ENCODE measurements at regions not wholly inside any gene's neighbourhood (a gene's known extent, or its start where the extent isn't known, plus 50 kb on each side); places are given as distances from the start of the nearest gene placed in this dataset.

DNA sequence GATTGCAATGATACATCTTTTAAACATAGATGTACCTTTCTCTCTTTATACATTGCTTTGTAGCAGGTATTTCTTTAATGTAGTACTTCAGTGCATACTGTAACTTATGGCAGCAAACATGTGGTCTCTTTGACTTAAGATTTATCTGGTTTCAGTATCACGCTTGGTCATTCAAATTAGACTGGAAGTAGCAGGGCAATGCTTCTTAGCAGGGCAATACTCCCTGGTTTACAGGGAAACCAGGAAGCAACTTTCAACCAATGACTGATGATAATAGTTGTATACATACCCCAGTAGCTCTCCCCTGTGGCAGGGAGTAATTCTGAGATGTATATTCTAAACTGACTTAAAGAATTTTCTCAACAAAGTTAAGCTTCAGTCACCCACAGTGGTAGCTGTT lies 761.1 kb upstream of the CDH10 start:
- no peak overlapping the region for H3K27ac ChIP-seq (replicated peaks)
- H3K4me3 ChIP-seq (replicated peaks; ENCODE audit: insufficient read depth, low read length): no peak overlapping the region
- TF ChIP-seq, protein P1, sequence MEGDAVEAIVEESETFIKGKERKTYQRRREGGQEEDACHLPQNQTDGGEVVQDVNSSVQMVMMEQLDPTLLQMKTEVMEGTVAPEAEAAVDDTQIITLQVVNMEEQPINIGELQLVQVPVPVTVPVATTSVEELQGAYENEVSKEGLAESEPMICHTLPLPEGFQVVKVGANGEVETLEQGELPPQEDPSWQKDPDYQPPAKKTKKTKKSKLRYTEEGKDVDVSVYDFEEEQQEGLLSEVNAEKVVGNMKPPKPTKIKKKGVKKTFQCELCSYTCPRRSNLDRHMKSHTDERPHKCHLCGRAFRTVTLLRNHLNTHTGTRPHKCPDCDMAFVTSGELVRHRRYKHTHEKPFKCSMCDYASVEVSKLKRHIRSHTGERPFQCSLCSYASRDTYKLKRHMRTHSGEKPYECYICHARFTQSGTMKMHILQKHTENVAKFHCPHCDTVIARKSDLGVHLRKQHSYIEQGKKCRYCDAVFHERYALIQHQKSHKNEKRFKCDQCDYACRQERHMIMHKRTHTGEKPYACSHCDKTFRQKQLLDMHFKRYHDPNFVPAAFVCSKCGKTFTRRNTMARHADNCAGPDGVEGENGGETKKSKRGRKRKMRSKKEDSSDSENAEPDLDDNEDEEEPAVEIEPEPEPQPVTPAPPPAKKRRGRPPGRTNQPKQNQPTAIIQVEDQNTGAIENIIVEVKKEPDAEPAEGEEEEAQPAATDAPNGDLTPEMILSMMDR (IDR thresholded peaks at IDR 0.05; ENCODE audit: insufficient read depth, low read length): no peak
- TF ChIP-seq SPI1 (IDR thresholded peaks at IDR 0.05; ENCODE audit: borderline replicate concordance, low read depth) (no peak), POLR2AphosphoS5 (IDR thresholded peaks at IDR 0.05; ENCODE audit: low read depth) (no peak), GABPA (IDR thresholded peaks at IDR 0.05; ENCODE audit: low read depth) (no peak)
- TF ChIP-seq, protein P2, sequence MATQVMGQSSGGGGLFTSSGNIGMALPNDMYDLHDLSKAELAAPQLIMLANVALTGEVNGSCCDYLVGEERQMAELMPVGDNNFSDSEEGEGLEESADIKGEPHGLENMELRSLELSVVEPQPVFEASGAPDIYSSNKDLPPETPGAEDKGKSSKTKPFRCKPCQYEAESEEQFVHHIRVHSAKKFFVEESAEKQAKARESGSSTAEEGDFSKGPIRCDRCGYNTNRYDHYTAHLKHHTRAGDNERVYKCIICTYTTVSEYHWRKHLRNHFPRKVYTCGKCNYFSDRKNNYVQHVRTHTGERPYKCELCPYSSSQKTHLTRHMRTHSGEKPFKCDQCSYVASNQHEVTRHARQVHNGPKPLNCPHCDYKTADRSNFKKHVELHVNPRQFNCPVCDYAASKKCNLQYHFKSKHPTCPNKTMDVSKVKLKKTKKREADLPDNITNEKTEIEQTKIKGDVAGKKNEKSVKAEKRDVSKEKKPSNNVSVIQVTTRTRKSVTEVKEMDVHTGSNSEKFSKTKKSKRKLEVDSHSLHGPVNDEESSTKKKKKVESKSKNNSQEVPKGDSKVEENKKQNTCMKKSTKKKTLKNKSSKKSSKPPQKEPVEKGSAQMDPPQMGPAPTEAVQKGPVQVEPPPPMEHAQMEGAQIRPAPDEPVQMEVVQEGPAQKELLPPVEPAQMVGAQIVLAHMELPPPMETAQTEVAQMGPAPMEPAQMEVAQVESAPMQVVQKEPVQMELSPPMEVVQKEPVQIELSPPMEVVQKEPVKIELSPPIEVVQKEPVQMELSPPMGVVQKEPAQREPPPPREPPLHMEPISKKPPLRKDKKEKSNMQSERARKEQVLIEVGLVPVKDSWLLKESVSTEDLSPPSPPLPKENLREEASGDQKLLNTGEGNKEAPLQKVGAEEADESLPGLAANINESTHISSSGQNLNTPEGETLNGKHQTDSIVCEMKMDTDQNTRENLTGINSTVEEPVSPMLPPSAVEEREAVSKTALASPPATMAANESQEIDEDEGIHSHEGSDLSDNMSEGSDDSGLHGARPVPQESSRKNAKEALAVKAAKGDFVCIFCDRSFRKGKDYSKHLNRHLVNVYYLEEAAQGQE (IDR thresholded peaks at IDR 0.05; ENCODE audit: insufficient replicate concordance, low read depth): no peak
- no peak for DNase-seq (ENCODE audit: low read depth in 1 of 2, low spot score in 1 of 2)
- H3K27me3 ChIP-seq (ENCODE audit: insufficient read depth, poor library complexity, severe bottlenecking): no peaks in the 10 kb centered on the region

DNA sequence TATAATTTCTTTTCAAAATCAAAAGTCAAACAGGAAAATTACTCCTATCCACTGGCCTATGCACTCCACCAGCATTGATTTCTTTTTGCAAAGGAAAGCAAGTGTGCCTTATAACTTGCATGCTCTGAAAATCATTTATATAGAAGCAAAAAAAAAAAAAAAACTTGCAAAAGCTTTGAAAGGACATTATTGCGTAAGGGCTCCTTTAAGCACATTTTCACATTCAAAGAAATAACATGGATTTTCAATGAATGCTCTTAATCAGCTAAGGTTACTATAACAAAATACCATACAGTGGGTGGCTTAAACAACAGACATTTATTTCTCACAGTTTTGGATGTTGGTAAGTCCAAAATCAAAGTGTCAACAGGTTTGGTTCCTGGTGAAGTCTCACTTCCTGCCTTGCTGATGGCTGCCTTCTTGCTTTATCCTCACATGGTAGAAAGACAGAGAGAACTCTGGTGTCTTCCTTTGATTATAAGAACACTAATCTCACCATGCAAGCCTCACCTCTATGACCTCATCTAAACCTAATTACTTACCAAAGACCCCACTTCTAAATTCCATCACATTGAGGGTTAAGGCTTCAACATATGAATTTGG lies 755.2 kb upstream of the CDH10 start:
- no peak for DNase-seq (ENCODE audit: low read depth in 1 of 2, low spot score in 1 of 2)
- Histone ChIP-seq H3K27ac (replicated peaks) (no peak overlapping the region), H3K4me3 (replicated peaks; ENCODE audit: insufficient read depth, low read length) (no peak overlapping the region), H3K27me3 (ENCODE audit: insufficient read depth, poor library complexity, severe bottlenecking) (no peaks in the 10 kb centered on the region)
- TF ChIP-seq GABPA (IDR thresholded peaks at IDR 0.05; ENCODE audit: low read depth): no peak
- no peak for TF ChIP-seq POLR2AphosphoS5 (IDR thresholded peaks at IDR 0.05; ENCODE audit: low read depth)
- TF ChIP-seq, protein P2 (IDR thresholded peaks at IDR 0.05; ENCODE audit: insufficient replicate concordance, low read depth): no peak
- TF ChIP-seq, protein P1 (IDR thresholded peaks at IDR 0.05; ENCODE audit: insufficient read depth, low read length): no peak
- no peak for TF ChIP-seq SPI1 (IDR thresholded peaks at IDR 0.05; ENCODE audit: borderline replicate concordance, low read depth)

DNA sequence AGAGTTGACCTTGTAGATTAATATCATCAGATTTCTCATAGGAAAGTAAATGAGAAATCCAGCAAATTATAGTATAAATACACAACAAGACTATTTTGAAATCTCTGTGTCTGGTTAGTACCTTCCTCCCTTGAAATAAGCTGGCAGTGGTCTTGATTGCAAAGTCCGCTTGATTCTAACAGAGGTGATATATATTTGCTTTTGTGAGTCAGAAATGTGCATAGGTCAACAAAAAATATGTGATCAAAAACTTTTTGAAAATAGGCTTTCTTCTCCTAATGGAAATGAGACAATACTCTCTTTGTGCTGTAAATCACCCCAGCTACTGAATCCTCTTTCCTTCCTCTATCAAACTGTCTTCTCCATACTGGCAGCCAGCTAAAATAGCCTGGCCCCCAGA lies 749.2 kb upstream of the CDH10 start:
- H3K27me3 ChIP-seq (ENCODE audit: insufficient read depth, poor library complexity, severe bottlenecking): no peaks in the 10 kb centered on the region
- no peak for DNase-seq (ENCODE audit: low read depth in 1 of 2, low spot score in 1 of 2)
- TF ChIP-seq, protein P1 (IDR thresholded peaks at IDR 0.05; ENCODE audit: insufficient read depth, low read length): no peak
- TF ChIP-seq SPI1 (IDR thresholded peaks at IDR 0.05; ENCODE audit: borderline replicate concordance, low read depth) (no peak), GABPA (IDR thresholded peaks at IDR 0.05; ENCODE audit: low read depth) (no peak), POLR2AphosphoS5 (IDR thresholded peaks at IDR 0.05; ENCODE audit: low read depth) (no peak)
- TF ChIP-seq, protein P2 (IDR thresholded peaks at IDR 0.05; ENCODE audit: insufficient replicate concordance, low read depth): no peak
- H3K27ac ChIP-seq (replicated peaks): no peak overlapping the region
- no peak overlapping the region for H3K4me3 ChIP-seq (replicated peaks; ENCODE audit: insufficient read depth, low read length)

Measured in HL-60 (cell line).